Spleen (tissue), 11 donors: ENCODE measurements at regions not wholly inside any gene's neighbourhood (a gene's known extent, or its start where the extent isn't known, plus 50 kb on each side); places are given as distances from the start of the nearest gene placed in this dataset.

Source experiments
- DNase-seq: peaks from one replicate; pipeline ENCODE4 v3.0.0-alpha.2; 2020
- H3K27ac ChIP-seq, 8 donors: fragments of 200-600 bp; sonication (generic) in 7 of 8; 1 replicate in 4 of 8; 2 replicates in 4 of 8; pipeline versions ENCODE4 v1.5.0 to v1.8.0; 2016 to 2021; ENCODE audit warnings: inconsistent platforms in 4 of 8, mild to moderate bottlenecking in 4 of 8, moderate library complexity in 1 of 8
- H3K27me3 ChIP-seq, 7 donors: fragments of 200-600 bp; sonication (generic) in 6 of 7; replicated peaks in 1 of 7; 1 replicate in 4 of 7; 2 replicates in 3 of 7; pipeline versions ENCODE4 v1.5.0 to v1.8.0; 2016 to 2021; ENCODE audit warnings: inconsistent platforms in 3 of 7, mild to moderate bottlenecking in 1 of 7
- H3K36me3 ChIP-seq, 6 donors: fragments of 200-600 bp; sonication (generic) in 5 of 6; 1 replicate in 4 of 6; 2 replicates in 2 of 6; pipeline versions ENCODE4 v1.5.0 to v1.8.0; 2016 to 2021; ENCODE audit warnings: inconsistent platforms in 2 of 6
- H3K4me1 ChIP-seq, 6 donors: fragments of 200-600 bp; sonication (generic) in 5 of 6; 1 replicate in 3 of 6; 2 replicates in 3 of 6; pipeline versions ENCODE4 v1.5.0 to v1.8.0; 2016 to 2021; ENCODE audit warnings: inconsistent platforms in 3 of 6
- H3K4me3 ChIP-seq, 8 donors: fragments of 200-600 bp; sonication (generic) in 7 of 8; 1 replicate in 4 of 8; 2 replicates in 4 of 8; pipeline versions ENCODE4 v1.5.0 to v1.8.0; 2016 to 2021; ENCODE audit warnings: inconsistent platforms in 4 of 8, mild to moderate bottlenecking in 4 of 8, moderate library complexity in 2 of 8
- H3K9me3 ChIP-seq, 8 donors: fragments of 200-600 bp; sonication (generic) in 7 of 8; 1 replicate in 4 of 8; 2 replicates in 4 of 8; pipeline versions ENCODE4 v1.5.0 to v1.8.0; 2016 to 2021; ENCODE audit warnings: inconsistent platforms in 4 of 8
- CTCF ChIP-seq, 11 experiments: fragments of 200-600 bp in 7 of 11; fragments of 450-650 bp in 4 of 11; sonication (generic) in 4 of 11; IDR thresholded peaks in 8 of 11; conservative IDR thresholded peaks in 3 of 11; 1 replicate in 7 of 11; 2 replicates in 4 of 11; pipeline versions ENCODE4 v1.4.0 to v1.8.0; 2016 to 2021; ENCODE audit warnings: antibody characterized with exemption in 11 of 11, inconsistent platforms in 4 of 11, mild to moderate bottlenecking in 1 of 11
- POLR2A ChIP-seq, 3 donors: fragments of 450-650 bp; IDR thresholded peaks; one replicate each; pipeline ENCODE4 v1.5.1; 2017; ENCODE audit warnings: antibody characterized with exemption in 3 of 3, mild to moderate bottlenecking in 1 of 3
- POLR2AphosphoS5 ChIP-seq, 3 donors: sonication (generic); formaldehyde crosslinking; IDR thresholded peaks; one replicate each; pipeline ENCODE4 v1.5.1; 2017; ENCODE audit warnings: antibody characterized with exemption in 3 of 3
- WGBS, 5 donors: extraction: QIAGEN DNeasy Blood & Tissue Kit in 3 of 5; methylation state at CpG; one replicate each; pipeline versions ENCODE4 v1.1.5 to v1.1.7; 2013 to 2018; 5-methylcytosine and 5-hydroxymethylcytosine counted together
- intact Hi-C: fragments of 100-400 bp; cut with DNase I; formaldehyde crosslinking; loops from one replicate; pipeline ENCODE4 v1.15.0; 2023; ENCODE audit warnings: low total_unique reads
- donor health status: healthy with polysubstance abuse.
- donor health status: DM: no; HTN: no; CAD: no; lungs with moderate emphysema.
- donor health status: DM: no; HTN: no; CAD: no.
- donor health status: Bipolar disorder and iron deficiency.
- donor health status: healthy.
- donor health status: DM: no; HTN: no; CAD: no.
- donor health status: DM: yes; HTN: yes; CAD: no.

- Histone ChIP-seq H3K4me3 (no peak overlapping the region), H3K27me3 (no peaks in the 10 kb centered on the region), H3K27ac (no peak overlapping the region), H3K9me3 (no peaks in the 10 kb centered on the region), H3K4me1 (no peaks in the 10 kb centered on the region), H3K36me3 (no peaks in the 10 kb centered on the region)
- no peak for DNase-seq
- intact Hi-C loops, result no loop called here
- TF ChIP-seq POLR2A (IDR thresholded peaks at IDR 0.05) (no peak), CTCF (IDR thresholded peaks at IDR 0.05 in 8 of 11, conservative IDR thresholded peaks at IDR 0.05 in 3 of 11) (no peak), POLR2AphosphoS5 (IDR thresholded peaks at IDR 0.05) (no peak)
- 92 to 98% (median 93%) methylated on average over 14 of the region's 14 CpGs for WGBS, 5 donors
Observed at GRCh38 chr4:185895351-185895750, 83.4 kb upstream of the SORBS2 start.

DNA sequence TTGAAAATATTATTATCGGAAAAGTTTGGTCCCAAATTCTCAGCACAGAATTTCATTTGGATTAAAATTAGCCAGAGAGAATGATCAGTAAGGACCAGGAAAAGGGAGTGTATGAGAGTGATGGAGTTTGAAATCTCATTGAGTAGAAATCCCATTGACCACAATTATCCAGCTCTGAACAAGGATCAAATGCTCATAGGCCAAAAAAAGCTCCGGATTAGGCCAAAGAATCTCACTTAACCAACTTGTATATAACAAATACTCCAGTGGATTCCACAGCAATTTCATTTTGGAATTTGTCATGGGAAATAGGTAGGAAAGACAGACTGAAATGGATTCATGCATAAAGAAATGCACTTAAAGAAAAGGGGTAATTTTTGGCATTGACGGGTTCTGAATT lies 83.9 kb upstream of the SORBS2 start:
- 92 to 96% (median 95%) methylated on average over 3 of the region's 3 CpGs for WGBS, 5 donors
- Histone ChIP-seq H3K9me3 (no peaks in the 10 kb centered on the region), H3K4me1 (no peaks in the 10 kb centered on the region), H3K4me3 (no peak overlapping the region), H3K36me3 (no peaks in the 10 kb centered on the region), H3K27me3 (no peaks in the 10 kb centered on the region), H3K27ac (no peak overlapping the region)
- DNase-seq, result no peak
- TF ChIP-seq POLR2AphosphoS5 (IDR thresholded peaks at IDR 0.05) (no peak), CTCF (IDR thresholded peaks at IDR 0.05 in 8 of 11, conservative IDR thresholded peaks at IDR 0.05 in 3 of 11) (no peak), POLR2A (IDR thresholded peaks at IDR 0.05) (no peak)
- intact Hi-C loops, result no loop called here

DNA sequence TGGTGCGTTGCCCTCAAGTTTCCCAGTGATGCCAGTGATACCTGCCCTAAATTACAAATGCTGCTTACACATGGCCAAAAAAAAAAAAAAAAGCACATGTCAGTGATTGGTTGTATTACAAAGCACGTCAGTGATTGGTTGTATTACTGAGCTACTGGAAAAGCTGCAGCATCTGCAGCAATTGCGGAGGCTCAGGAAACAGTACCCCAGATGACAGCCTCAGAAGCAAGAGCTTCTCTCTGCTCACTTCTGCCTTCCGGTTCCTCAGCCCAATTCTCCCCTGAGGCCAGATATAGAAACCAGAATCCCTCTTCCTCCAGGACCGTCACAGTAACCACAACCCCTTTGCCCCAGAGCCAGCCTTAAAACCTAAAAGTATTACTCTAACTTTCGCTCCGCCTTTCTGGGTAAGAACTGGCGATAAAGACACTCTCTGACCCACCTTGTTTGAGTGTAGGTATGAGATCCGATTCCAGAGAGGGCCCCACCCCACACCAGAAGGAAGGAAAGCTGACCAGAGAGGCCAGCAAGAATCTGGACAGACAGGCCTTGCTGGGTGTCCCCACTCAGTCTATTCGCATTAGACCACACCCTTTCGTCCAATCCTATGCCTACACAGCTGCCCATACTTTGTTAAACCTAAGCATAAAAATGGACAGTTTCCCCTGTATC lies 85.0 kb upstream of the SORBS2 start:
- no peak for TF ChIP-seq POLR2AphosphoS5 (IDR thresholded peaks at IDR 0.05)
- no peak for TF ChIP-seq CTCF (IDR thresholded peaks at IDR 0.05 in 8 of 11, conservative IDR thresholded peaks at IDR 0.05 in 3 of 11)
- no peak overlapping the region for H3K4me3 ChIP-seq
- 63 to 68% (median 65%) methylated on average over 11 of the region's 11 CpGs for WGBS, 5 donors
- no peaks in the 10 kb centered on the region for H3K36me3 ChIP-seq
- no peaks in the 10 kb centered on the region for H3K27me3 ChIP-seq
- H3K4me1 ChIP-seq, result no peaks in the 10 kb centered on the region
- intact Hi-C loops, result no loop called here
- H3K9me3 ChIP-seq, result no peaks in the 10 kb centered on the region
- no peak overlapping the region for H3K27ac ChIP-seq
- no peak for DNase-seq

GRCh38 chr4:185898413-185898812 lies 86.4 kb upstream of the SORBS2 start:
- Histone ChIP-seq H3K4me1 (no peaks in the 10 kb centered on the region), H3K36me3 (no peaks in the 10 kb centered on the region), H3K4me3 (no peak overlapping the region), H3K9me3 (no peaks in the 10 kb centered on the region), H3K27me3 (no peaks in the 10 kb centered on the region), H3K27ac (no peak overlapping the region)
- 70 to 89% (median 81%) methylated on average over 8 of the region's 8 CpGs for WGBS, 5 donors
- DNase-seq, result no peak
- no peak for TF ChIP-seq POLR2AphosphoS5 (IDR thresholded peaks at IDR 0.05)
- TF ChIP-seq POLR2A (IDR thresholded peaks at IDR 0.05), result no peak
- intact Hi-C loops, result no loop called here

GRCh38 chr4:185899833-185900232 lies 87.8 kb upstream of the SORBS2 start:
- no peak for TF ChIP-seq CTCF (IDR thresholded peaks at IDR 0.05 in 8 of 11, conservative IDR thresholded peaks at IDR 0.05 in 3 of 11)
- no peak for TF ChIP-seq POLR2AphosphoS5 (IDR thresholded peaks at IDR 0.05)
- no peak for TF ChIP-seq POLR2A (IDR thresholded peaks at IDR 0.05)
- WGBS, 5 donors, result 78 to 88% (median 82%) methylated on average over 4 of the region's 4 CpGs
- no peak overlapping the region for H3K27ac ChIP-seq
- H3K4me3 ChIP-seq, result no peak overlapping the region
- H3K27me3 ChIP-seq, result no peaks in the 10 kb centered on the region
- H3K4me1 ChIP-seq, result no peaks in the 10 kb centered on the region
- H3K9me3 ChIP-seq, result no peaks in the 10 kb centered on the region
- H3K36me3 ChIP-seq, result no peaks in the 10 kb centered on the region
- intact Hi-C loops, result no loop called here
- DNase-seq, result no peak
